Mesendoderm (in vitro differentiated cells): ENCODE measurements at regions not wholly inside any gene's neighbourhood (a gene's known extent, or its start where the extent isn't known, plus 50 kb on each side); places are given as distances from the start of the nearest gene placed in this dataset.

Experiments used
- DNase-seq: peaks from one replicate; pipeline ENCODE4 v3.0.0; 2013
- H2AK5ac ChIP-seq: 2 replicates; pipeline ENCODE4 v1.6.1; 2013; ENCODE audit warnings: low read length, inconsistent platforms
- H2BK120ac ChIP-seq: 2 replicates; pipeline ENCODE4 v1.6.1; 2013; ENCODE audit warnings: low read depth, mild to moderate bottlenecking, low read length, moderate library complexity, mixed read lengths
- H2BK15ac ChIP-seq: replicated peaks from 2 replicates; pipeline ENCODE4 v1.6.1; 2013; ENCODE audit warnings: low read depth, mild to moderate bottlenecking, moderate library complexity
- H2BK5ac ChIP-seq: 2 replicates; pipeline ENCODE4 v1.6.1; 2013; ENCODE audit warnings: low read length, inconsistent platforms
- H3K18ac ChIP-seq: 2 replicates; pipeline ENCODE4 v1.6.1; 2013; ENCODE audit warnings: mild to moderate bottlenecking, low read length, mixed read lengths
- H3K23ac ChIP-seq: one replicate; pipeline ENCODE4 v1.6.1; 2013; ENCODE audit warnings: low read length
- H3K27ac ChIP-seq: 2 replicates; pipeline ENCODE4 v1.5.1; 2013; ENCODE audit warnings: low read depth, mild to moderate bottlenecking, inconsistent platforms, low read length, moderate library complexity
- H3K27me3 ChIP-seq: 2 replicates; pipeline ENCODE4 v1.6.1; 2013; ENCODE audit warnings: low read length, control low read depth, mild to moderate bottlenecking, inconsistent platforms; ENCODE audit not compliant: insufficient read depth, poor library complexity
- H3K36me3 ChIP-seq: 2 replicates; pipeline ENCODE4 v1.6.1; 2013; ENCODE audit warnings: low read length, inconsistent platforms; ENCODE audit not compliant: control insufficient read depth, insufficient read depth
- H3K4ac ChIP-seq: one replicate; pipeline ENCODE4 v1.6.1; 2013; ENCODE audit warnings: low read depth, mild to moderate bottlenecking, low read length, moderate library complexity
- H3K4me1 ChIP-seq: 2 replicates; pipeline ENCODE4 v1.6.1; 2013; ENCODE audit warnings: low read depth, low read length, inconsistent platforms; ENCODE audit not compliant: control insufficient read depth
- H3K4me2 ChIP-seq: 2 replicates; pipeline ENCODE4 v1.6.1; 2013; ENCODE audit warnings: low read length
- H3K4me3 ChIP-seq: 2 replicates; pipeline ENCODE4 v1.5.1; 2013; ENCODE audit warnings: mild to moderate bottlenecking, low read length
- H3K56ac ChIP-seq: one replicate; pipeline ENCODE4 v1.6.1; 2013; ENCODE audit warnings: low read length
- H3K79me1 ChIP-seq: 2 replicates; pipeline ENCODE4 v1.6.1; 2013; ENCODE audit warnings: low read length, inconsistent platforms
- H3K79me2 ChIP-seq: 2 replicates; pipeline ENCODE4 v1.6.1; 2013; ENCODE audit warnings: mild to moderate bottlenecking, low read length; ENCODE audit not compliant: control insufficient read depth, insufficient read depth
- H3K9ac ChIP-seq: 2 replicates; pipeline ENCODE4 v1.6.1; 2013; ENCODE audit warnings: low read length, inconsistent platforms
- H4K5ac ChIP-seq: one replicate; pipeline ENCODE4 v1.6.1; 2013; ENCODE audit warnings: low read length
- H4K8ac ChIP-seq: one replicate; pipeline ENCODE4 v1.6.1; 2013; ENCODE audit warnings: low read depth, mild to moderate bottlenecking, control low read depth, low read length, moderate library complexity
- WGBS: extraction: QIAGEN DNeasy Blood & Tissue Kit; methylation state at CpG from one replicate; pipeline ENCODE4 v1.1.7; 2013; ENCODE audit warnings: low lambda C conversion rate, missing lambda C conversion rate; ENCODE audit not compliant: insufficient coverage; ENCODE audit errors: extremely low coverage; 5-methylcytosine and 5-hydroxymethylcytosine counted together

- H3K4me1 ChIP-seq: no peaks in the 10 kb centered on the region
- H3K56ac ChIP-seq: no peak overlapping the region
- no peaks in the 10 kb centered on the region for H3K36me3 ChIP-seq
- H3K79me2 ChIP-seq: no peaks in the 10 kb centered on the region
- no peak overlapping the region for H3K18ac ChIP-seq
- H3K4me3 ChIP-seq: no peak overlapping the region
- no peak overlapping the region for H2BK120ac ChIP-seq
- H4K5ac ChIP-seq: no peak overlapping the region
- H3K4ac ChIP-seq: no peak overlapping the region
- DNase-seq: no peak
- H2AK5ac ChIP-seq: no peak overlapping the region
- no peak overlapping the region for H2BK15ac ChIP-seq
- H3K23ac ChIP-seq: no peak overlapping the region
- no peak overlapping the region for H3K27ac ChIP-seq
- H3K4me2 ChIP-seq: no peak overlapping the region
- H3K27me3 ChIP-seq: no peaks in the 10 kb centered on the region
- no peak overlapping the region for H3K9ac ChIP-seq
- H4K8ac ChIP-seq: no peak overlapping the region
- H2BK5ac ChIP-seq: no peak overlapping the region
- H3K79me1 ChIP-seq: no peaks in the 10 kb centered on the region
Observed at GRCh38 chr15:101570241-101570640, 80.7 kb upstream of the PCSK6 start.

DNA sequence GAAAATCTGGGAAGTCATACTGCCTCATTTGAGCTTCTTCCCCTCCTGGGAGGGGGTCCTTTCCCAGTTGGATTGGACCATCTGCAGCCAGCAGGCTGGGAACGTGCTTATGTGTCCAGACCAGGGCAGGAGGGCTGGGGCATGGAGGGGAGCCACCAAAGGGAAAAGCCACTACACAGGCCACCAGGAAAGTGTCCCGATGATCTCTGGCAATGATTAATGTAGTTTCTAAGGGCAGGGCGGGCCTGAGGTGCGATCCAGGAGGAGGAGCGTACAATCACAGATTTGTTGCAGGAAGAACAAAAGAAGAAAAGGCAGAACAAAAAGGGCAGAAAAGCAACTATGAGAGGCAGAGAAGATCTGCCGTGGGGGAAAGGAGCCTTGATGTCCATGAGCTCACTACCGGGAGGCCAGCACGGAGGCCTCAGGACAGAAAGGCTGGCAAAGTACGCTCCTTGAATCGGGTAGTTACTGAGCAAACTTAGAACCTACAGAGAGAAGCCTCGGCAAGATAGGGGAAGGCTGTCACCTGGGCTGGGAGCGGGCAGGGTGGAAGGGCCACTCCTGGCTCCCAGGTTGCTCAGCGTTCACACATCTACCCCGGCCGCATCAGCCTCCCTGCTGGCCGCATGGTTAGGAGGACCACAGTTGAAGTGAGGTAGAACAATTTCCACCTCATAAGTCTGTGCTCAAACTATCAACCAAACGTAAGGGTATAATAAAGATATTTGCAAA lies 79.5 kb upstream of the PCSK6 start:
- Histone ChIP-seq H4K5ac (no peak overlapping the region), H3K36me3 (no peaks in the 10 kb centered on the region), H2BK120ac (no peak overlapping the region), H3K27ac (no peak overlapping the region), H3K56ac (no peak overlapping the region), H3K23ac (no peak overlapping the region), H3K27me3 (no peaks in the 10 kb centered on the region), H3K4me3 (no peak overlapping the region), H3K4me2 (no peak overlapping the region), H3K79me2 (no peaks in the 10 kb centered on the region), H2AK5ac (no peak overlapping the region), H3K18ac (no peak overlapping the region), H2BK15ac (no peak overlapping the region), H3K4me1 (no peaks in the 10 kb centered on the region), H3K79me1 (no peaks in the 10 kb centered on the region), H3K9ac (no peak overlapping the region), H4K8ac (no peak overlapping the region), H3K4ac (no peak overlapping the region), H2BK5ac (no peak overlapping the region)
- no CpG with 5 or more reads among the region's 17 CpGs for WGBS
- no peak for DNase-seq

DNA sequence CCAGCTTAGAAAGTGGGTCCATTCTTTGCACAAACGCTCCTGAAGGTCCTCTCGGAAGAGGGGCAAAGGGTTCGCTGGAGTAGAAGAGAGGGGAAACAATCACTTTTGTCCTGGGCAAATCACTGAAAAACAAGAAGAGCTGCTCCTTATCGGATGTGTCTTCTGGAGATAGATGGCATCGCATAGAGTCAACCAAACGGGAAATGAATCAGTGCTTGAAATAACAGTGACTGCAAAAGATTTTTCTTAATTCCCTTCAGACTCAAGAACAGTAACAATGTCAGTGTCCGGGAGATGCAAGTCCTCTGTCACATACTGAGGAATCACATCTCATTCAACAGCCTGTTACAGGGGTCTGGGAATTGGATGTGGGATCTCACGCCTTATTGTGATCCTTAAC lies 78.8 kb upstream of the PCSK6 start:
- no peaks in the 10 kb centered on the region for H3K36me3 ChIP-seq
- H3K9ac ChIP-seq: no peak overlapping the region
- H3K56ac ChIP-seq: no peak overlapping the region
- no peaks in the 10 kb centered on the region for H3K79me1 ChIP-seq
- H4K8ac ChIP-seq: no peak overlapping the region
- no peak overlapping the region for H2BK5ac ChIP-seq
- no peak overlapping the region for H3K4ac ChIP-seq
- H2BK120ac ChIP-seq: no peak overlapping the region
- H3K4me1 ChIP-seq: no peaks in the 10 kb centered on the region
- H3K27me3 ChIP-seq: no peaks in the 10 kb centered on the region
- no peak overlapping the region for H3K23ac ChIP-seq
- no CpG with 5 or more reads among the region's 8 CpGs for WGBS
- H3K27ac ChIP-seq: no peak overlapping the region
- no peak overlapping the region for H2BK15ac ChIP-seq
- DNase-seq: no peak
- H3K4me3 ChIP-seq: no peak overlapping the region
- H3K79me2 ChIP-seq: no peaks in the 10 kb centered on the region
- H3K18ac ChIP-seq: no peak overlapping the region
- H3K4me2 ChIP-seq: no peak overlapping the region
- no peak overlapping the region for H2AK5ac ChIP-seq
- H4K5ac ChIP-seq: no peak overlapping the region

- Histone ChIP-seq H3K4ac (no peak overlapping the region), H3K4me3 (no peak overlapping the region), H3K56ac (no peak overlapping the region), H3K79me2 (no peaks in the 10 kb centered on the region), H2AK5ac (no peak overlapping the region), H4K8ac (no peak overlapping the region), H2BK120ac (no peak overlapping the region), H3K4me1 (no peaks in the 10 kb centered on the region), H2BK5ac (no peak overlapping the region), H3K4me2 (no peak overlapping the region), H3K23ac (no peak overlapping the region), H3K18ac (no peak overlapping the region), H2BK15ac (no peak overlapping the region), H4K5ac (no peak overlapping the region), H3K27me3 (no peaks in the 10 kb centered on the region), H3K36me3 (no peaks in the 10 kb centered on the region), H3K27ac (no peak overlapping the region), H3K79me1 (no peaks in the 10 kb centered on the region), H3K9ac (no peak overlapping the region)
- DNase-seq: no peak
- no CpG with 5 or more reads among the region's 14 CpGs for WGBS
Observed at GRCh38 chr15:101566748-101567488, 77.4 kb upstream of the PCSK6 start.

DNA sequence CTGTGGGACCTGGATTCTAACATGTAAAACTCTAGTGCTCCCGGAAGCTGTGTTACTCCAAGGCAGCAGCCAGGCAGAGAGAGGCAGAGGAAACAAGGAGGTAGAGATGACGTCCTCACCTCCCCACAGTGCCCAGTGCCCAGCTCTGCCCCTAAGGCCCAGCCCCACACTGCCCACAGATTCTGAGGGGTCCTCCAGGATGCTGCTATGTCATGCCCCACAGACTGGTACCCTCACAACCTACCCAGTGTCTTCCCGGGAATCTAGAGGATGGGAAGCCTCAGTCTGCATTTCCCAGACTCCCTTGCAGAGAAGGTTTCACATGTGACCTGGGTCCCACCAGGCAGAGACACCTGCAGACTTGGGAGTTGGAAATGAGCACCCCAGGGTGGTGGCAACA lies 75.9 kb upstream of the PCSK6 start:
- no peaks in the 10 kb centered on the region for H3K79me1 ChIP-seq
- H3K4me2 ChIP-seq: no peak overlapping the region
- no peaks in the 10 kb centered on the region for H3K36me3 ChIP-seq
- H3K9ac ChIP-seq: no peak overlapping the region
- H4K8ac ChIP-seq: no peak overlapping the region
- H3K79me2 ChIP-seq: no peaks in the 10 kb centered on the region
- no peak overlapping the region for H3K27ac ChIP-seq
- H2AK5ac ChIP-seq: no peak overlapping the region
- H4K5ac ChIP-seq: no peak overlapping the region
- no peak overlapping the region for H3K23ac ChIP-seq
- no peak overlapping the region for H2BK15ac ChIP-seq
- no peak overlapping the region for H3K4ac ChIP-seq
- H2BK120ac ChIP-seq: no peak overlapping the region
- no peaks in the 10 kb centered on the region for H3K4me1 ChIP-seq
- no CpG with 5 or more reads among the region's 3 CpGs for WGBS
- no peaks in the 10 kb centered on the region for H3K27me3 ChIP-seq
- no peak for DNase-seq
- no peak overlapping the region for H2BK5ac ChIP-seq
- no peak overlapping the region for H3K56ac ChIP-seq
- H3K18ac ChIP-seq: no peak overlapping the region
- H3K4me3 ChIP-seq: no peak overlapping the region
